Neural progenitor cell (in vitro differentiated cells): ENCODE measurements at regions not wholly inside any gene's neighbourhood (a gene's known extent, or its start where the extent isn't known, plus 50 kb on each side); places are given as distances from the start of the nearest gene placed in this dataset.

Source experiments
- CTCF ChIP-seq: fragments of 200-600 bp; sonication (generic); IDR thresholded peaks from 2 replicates; pipeline ENCODE4 v1.5.1; 2017; ENCODE audit warnings: antibody characterized with exemption, mild to moderate bottlenecking
- EZH2phosphoT487 ChIP-seq: fragments of 200-600 bp; sonication (generic); IDR thresholded peaks from 2 replicates; pipeline ENCODE4 v1.6.1; 2017; ENCODE audit warnings: antibody characterized with exemption

GRCh38 chr10:108849688-108850087 lies 1073.6 kb downstream of the XPNPEP1 start:
- TF ChIP-seq CTCF (no peak), EZH2phosphoT487 (no peak)
